ENCODE measurements at regions not wholly inside any gene's neighbourhood (a gene's known extent, or its start where the extent isn't known, plus 50 kb on each side); places are given as distances from the start of the nearest gene placed in this dataset.

- H2AFZ ChIP-seq (ENCODE audit: low read depth, low read length), result no peak overlapping the region
- ChIA-PET POLR2A (no interaction called here), CTCF (no interaction called here)
- intact Hi-C loops (cut with micrococcal nuclease) (no loop called here), dilution Hi-C loops (cut with MboI; ENCODE audit: extremely low pct_ligation_motif_present, low sequenced_read_pairs) (no loop called here)
- BruUV-seq (replicated peaks), result no TSS peak
- H3K27ac ChIP-seq (ENCODE audit: insufficient read depth, low read depth, low read length), result no peak overlapping the region
- no peak overlapping the region for H3K9ac ChIP-seq (replicated peaks; ENCODE audit: extremely low read depth, insufficient read depth, low read length)
- no peaks in the 10 kb centered on the region for H3K9me3 ChIP-seq (replicated peaks; ENCODE audit: control insufficient read depth, insufficient read depth, low read length)
- no peak overlapping the region for H3K4me3 ChIP-seq (replicated peaks in 1 of 3; ENCODE audit: insufficient read depth in 1 of 3, low read depth in 1 of 3, low read length in 3 of 3)
- no peak for DNase-seq (ENCODE audit: low read depth, low spot score)
- no peak for FAIRE-seq
- peaks cover 0 to 2% of the 10 kb centered on the region in 2 experiments for H3K27me3 ChIP-seq (ENCODE audit: control insufficient read depth in 2 of 2, insufficient read depth in 2 of 2, low read length in 2 of 2)
- H3K9me1 ChIP-seq (replicated peaks; ENCODE audit: control insufficient read depth, extremely low read depth, insufficient read depth, low read length), result no peaks in the 10 kb centered on the region
- H3K79me2 ChIP-seq (ENCODE audit: control insufficient read depth, insufficient read depth, low read length), result no peaks in the 10 kb centered on the region
- TF ChIP-seq GATA2 (IDR thresholded peaks at IDR 0.05; ENCODE audit: insufficient read depth, insufficient read length, low read depth, low read length), result no peak
- TF ChIP-seq MYC (IDR thresholded peaks at IDR 0.05; ENCODE audit: low read depth, low read length), result no peak
- TF ChIP-seq EZH2 (IDR thresholded peaks at IDR 0.05; ENCODE audit: borderline replicate concordance, low read depth, low read length, severe bottlenecking), result no peak
- TF ChIP-seq POLR2AphosphoS5 (IDR thresholded peaks at IDR 0.05; ENCODE audit: insufficient read depth, low read depth, low read length), result no peak
- TF ChIP-seq JUN (IDR thresholded peaks at IDR 0.05; ENCODE audit: borderline replicate concordance, insufficient read depth, insufficient read length, low read depth), result no peak
- TF ChIP-seq FOS (IDR thresholded peaks at IDR 0.05; ENCODE audit: borderline replicate concordance, insufficient read depth, low read length), result no peak
- no peak for TF ChIP-seq POLR2A (IDR thresholded peaks at IDR 0.05; ENCODE audit: low read depth, low read length)
- TF ChIP-seq CTCF (IDR thresholded peaks at IDR 0.05; ENCODE audit: extremely low read depth in 1 of 2, insufficient read depth in 1 of 2, low read depth in 1 of 2, low read length in 2 of 2), result no peak
- no peak for TF ChIP-seq MAX (IDR thresholded peaks at IDR 0.05; ENCODE audit: insufficient read depth, insufficient read length)
- H3K4me2 ChIP-seq (ENCODE audit: insufficient read depth, low read length), result no peak overlapping the region
- H3K36me3 ChIP-seq (ENCODE audit: control insufficient read depth in 2 of 2, extremely low read depth in 1 of 2, insufficient read depth in 2 of 2, low read length in 2 of 2), result no peaks in the 10 kb centered on the region
- no peaks in the 10 kb centered on the region for H3K4me1 ChIP-seq (ENCODE audit: control insufficient read depth, extremely low read depth, insufficient read depth, low read length)
- no peaks in the 10 kb centered on the region for H4K20me1 ChIP-seq (replicated peaks; ENCODE audit: control insufficient read depth, extremely low read depth, insufficient read depth, low read length)
Observed at GRCh38 chr9:91138760-91139159, 223.0 kb downstream of the AUH start.
